MM.1S (cell line): ENCODE measurements at regions not wholly inside any gene's neighbourhood (a gene's known extent, or its start where the extent isn't known, plus 50 kb on each side); places are given as distances from the start of the nearest gene placed in this dataset.

Experiments used
- DNase-seq: peaks from one replicate; pipeline ENCODE4 v3.0.0-alpha.2; 2015
- H2AFZ ChIP-seq: fragments of 300-600 bp; sonication (generic); 2 replicates; pipeline ENCODE4 v1.6.0; 2016; ENCODE audit warnings: antibody characterized with exemption, low read length
- H3F3A ChIP-seq: fragments of 300-600 bp; sonication (generic); 2 replicates; pipeline ENCODE4 v1.6.1; 2016; ENCODE audit warnings: mild to moderate bottlenecking, antibody characterized with exemption, low read length, moderate library complexity, mixed read lengths; ENCODE audit not compliant: insufficient read depth
- H3K27ac ChIP-seq: fragments of 300-600 bp; sonication (generic); 2 replicates; pipeline ENCODE4 v1.5.1; 2016; ENCODE audit warnings: mild to moderate bottlenecking, low read length
- H3K27me3 ChIP-seq: fragments of 300-600 bp; sonication (generic); replicated peaks from 2 replicates; pipeline ENCODE4 v1.6.0; 2016; ENCODE audit warnings: low read length; ENCODE audit not compliant: insufficient read depth
- H3K36me3 ChIP-seq: fragments of 300-600 bp; sonication (generic); replicated peaks from 2 replicates; pipeline ENCODE4 v1.6.1; 2016; ENCODE audit warnings: mild to moderate bottlenecking, low read length, mixed read lengths; ENCODE audit not compliant: insufficient read depth
- H3K4me1 ChIP-seq: fragments of 300-600 bp; sonication (generic); 2 replicates; pipeline ENCODE4 v1.6.1; 2016; ENCODE audit warnings: low read length, mixed read lengths
- H3K4me2 ChIP-seq: fragments of 300-600 bp; sonication (generic); 2 replicates; pipeline ENCODE4 v1.6.0; 2016; ENCODE audit warnings: low read depth, low read length
- H3K4me3 ChIP-seq: fragments of 300-600 bp; sonication (generic); 2 replicates; pipeline ENCODE4 v1.5.1; 2016; ENCODE audit warnings: low read length, mixed read lengths
- H3K79me2 ChIP-seq: fragments of 300-600 bp; sonication (generic); 2 replicates; pipeline ENCODE4 v1.6.1; 2016; ENCODE audit warnings: mixed run types, low read length, mixed read lengths
- H3K9ac ChIP-seq: fragments of 300-600 bp; sonication (generic); 2 replicates; pipeline ENCODE4 v1.6.1; 2016; ENCODE audit warnings: low read length, mixed read lengths
- H3K9me2 ChIP-seq: fragments of 300-600 bp; sonication (generic); replicated peaks from 2 replicates; pipeline ENCODE4 v1.6.1; 2016; ENCODE audit warnings: mild to moderate bottlenecking, low read length, mixed read lengths; ENCODE audit not compliant: insufficient read depth
- H3K9me3 ChIP-seq: fragments of 300-600 bp; sonication (generic); replicated peaks from 2 replicates; pipeline ENCODE4 v1.6.1; 2016; ENCODE audit warnings: mild to moderate bottlenecking, low read length, mixed read lengths; ENCODE audit not compliant: insufficient read depth
- H4K20me1 ChIP-seq: fragments of 300-600 bp; sonication (generic); 2 replicates; pipeline ENCODE4 v1.6.1; 2016; ENCODE audit warnings: mild to moderate bottlenecking, low read length, moderate library complexity, mixed read lengths; ENCODE audit not compliant: insufficient read depth
- CTCF ChIP-seq: fragments of 300-600 bp; sonication (generic); IDR thresholded peaks from 2 replicates; pipeline ENCODE4 v1.5.1; 2016; ENCODE audit warnings: antibody characterized with exemption, low read length, mixed read lengths
- EZH2 ChIP-seq: fragments of 300-600 bp; sonication (generic); optimal IDR thresholded peaks from 2 replicates; pipeline ENCODE3; 2017; ENCODE audit warnings: low read depth, mild to moderate bottlenecking, antibody characterized with exemption, low read length, mixed read lengths
- EZH2phosphoT487 ChIP-seq: fragments of 300-600 bp; sonication (generic); IDR thresholded peaks from 2 replicates; pipeline ENCODE4 v1.6.1; 2018; ENCODE audit warnings: antibody characterized with exemption, low read length

GRCh38 chr2:164243315-164243714 lies 378.0 kb downstream of the GRB14 start:
- Histone ChIP-seq H4K20me1 (no peaks in the 10 kb centered on the region), H3K36me3 (no peaks in the 10 kb centered on the region), H3K27ac (no peak overlapping the region), H3K27me3 (no peaks in the 10 kb centered on the region), H3K9me2 (no peaks in the 10 kb centered on the region), H3K4me1 (no peaks in the 10 kb centered on the region), H3K4me2 (no peak overlapping the region), H3F3A (no peaks in the 10 kb centered on the region), H3K9me3 (no peaks in the 10 kb centered on the region), H2AFZ (no peak overlapping the region), H3K79me2 (no peaks in the 10 kb centered on the region), H3K4me3 (no peak overlapping the region), H3K9ac (no peak overlapping the region)
- TF ChIP-seq EZH2, result no peak
- TF ChIP-seq EZH2phosphoT487, result no peak
- no peak for TF ChIP-seq CTCF
- no peak for DNase-seq

- Histone ChIP-seq H3K27ac (no peak overlapping the region), H3K9ac (no peak overlapping the region), H3K4me2 (no peak overlapping the region), H3K79me2 (no peaks in the 10 kb centered on the region), H3K27me3 (no peaks in the 10 kb centered on the region), H3K4me3 (no peak overlapping the region), H3K4me1 (no peaks in the 10 kb centered on the region), H3K36me3 (no peaks in the 10 kb centered on the region), H3K9me3 (no peaks in the 10 kb centered on the region), H4K20me1 (no peaks in the 10 kb centered on the region), H3K9me2 (no peaks in the 10 kb centered on the region), H2AFZ (no peak overlapping the region), H3F3A (no peaks in the 10 kb centered on the region)
- TF ChIP-seq CTCF (no peak), EZH2phosphoT487 (no peak), EZH2 (no peak)
- no peak for DNase-seq
Observed at GRCh38 chr2:164242409-164242808, 378.9 kb downstream of the GRB14 start.

- Histone ChIP-seq H3K36me3 (no peaks in the 10 kb centered on the region), H3K9me2 (no peaks in the 10 kb centered on the region), H3K27ac (no peak overlapping the region), H3K4me1 (no peaks in the 10 kb centered on the region), H3K79me2 (no peaks in the 10 kb centered on the region), H2AFZ (no peak overlapping the region), H3K9me3 (no peaks in the 10 kb centered on the region), H3K9ac (no peak overlapping the region), H3K27me3 (no peaks in the 10 kb centered on the region), H3F3A (no peaks in the 10 kb centered on the region), H4K20me1 (no peaks in the 10 kb centered on the region), H3K4me2 (no peak overlapping the region), H3K4me3 (no peak overlapping the region)
- TF ChIP-seq EZH2phosphoT487, result no peak
- no peak for TF ChIP-seq CTCF
- TF ChIP-seq EZH2, result no peak
- no peak for DNase-seq
Observed at GRCh38 chr2:164234074-164234473, 387.2 kb downstream of the GRB14 start.
